ENCODE measurements at regions not wholly inside any gene's neighbourhood (a gene's known extent, or its start where the extent isn't known, plus 50 kb on each side); places are given as distances from the start of the nearest gene placed in this dataset.

GRCh38 chr5:109946610-109947009 lies 256.9 kb downstream of the MAN2A1 start:
- no peak overlapping the region for H3K27ac ChIP-seq

GRCh38 chr5:109947667-109948066 lies 257.9 kb downstream of the MAN2A1 start:
- Histone ChIP-seq H3K4me2 (ENCODE audit: low read length) (no peak overlapping the region), H3K9ac (no peak overlapping the region), H3K9me3 (ENCODE audit: control insufficient read depth, low read length) (no peaks in the 10 kb centered on the region), H3K36me3 (ENCODE audit: control insufficient read depth, insufficient read depth, low read length) (no peaks in the 10 kb centered on the region), H3K4me1 (no peaks in the 10 kb centered on the region), H3K27me3 (ENCODE audit: control insufficient read depth, insufficient read depth, low read length) (no peaks in the 10 kb centered on the region), H3K4me3 (ENCODE audit: low read depth, low read length) (no peak overlapping the region), H3K27ac (no peak overlapping the region), H2AFZ (no peak overlapping the region), H3K79me2 (no peaks in the 10 kb centered on the region)
- TF ChIP-seq CTCF (IDR thresholded peaks at IDR 0.05): no peak

More at GRCh38 chr5:109946610-109947009, 256.9 kb downstream of the MAN2A1 start:
- TF ChIP-seq CTCF (IDR thresholded peaks at IDR 0.05): no peak
- H3K4me1 ChIP-seq: no peaks in the 10 kb centered on the region
- no peaks in the 10 kb centered on the region for H3K79me2 ChIP-seq
- H3K9ac ChIP-seq: no peak overlapping the region
- H3K4me2 ChIP-seq (ENCODE audit: low read length): no peak overlapping the region
- H3K4me3 ChIP-seq (ENCODE audit: low read depth, low read length): no peak overlapping the region
- H3K27me3 ChIP-seq (ENCODE audit: control insufficient read depth, insufficient read depth, low read length): no peaks in the 10 kb centered on the region
- H3K9me3 ChIP-seq (ENCODE audit: control insufficient read depth, low read length): no peaks in the 10 kb centered on the region
- H3K36me3 ChIP-seq (ENCODE audit: control insufficient read depth, insufficient read depth, low read length): no peaks in the 10 kb centered on the region
- no peak overlapping the region for H2AFZ ChIP-seq

- TF ChIP-seq CTCF (IDR thresholded peaks at IDR 0.05): no peak
- Histone ChIP-seq H3K4me2 (ENCODE audit: low read length) (no peak overlapping the region), H3K27me3 (ENCODE audit: control insufficient read depth, insufficient read depth, low read length) (no peaks in the 10 kb centered on the region), H3K27ac (no peak overlapping the region), H3K9me3 (ENCODE audit: control insufficient read depth, low read length) (no peaks in the 10 kb centered on the region), H2AFZ (no peak overlapping the region), H3K36me3 (ENCODE audit: control insufficient read depth, insufficient read depth, low read length) (no peaks in the 10 kb centered on the region), H3K4me3 (ENCODE audit: low read depth, low read length) (no peak overlapping the region), H3K79me2 (no peaks in the 10 kb centered on the region), H3K4me1 (no peaks in the 10 kb centered on the region), H3K9ac (no peak overlapping the region)
Observed at GRCh38 chr5:109950634-109951033, 260.9 kb downstream of the MAN2A1 start.

DNA sequence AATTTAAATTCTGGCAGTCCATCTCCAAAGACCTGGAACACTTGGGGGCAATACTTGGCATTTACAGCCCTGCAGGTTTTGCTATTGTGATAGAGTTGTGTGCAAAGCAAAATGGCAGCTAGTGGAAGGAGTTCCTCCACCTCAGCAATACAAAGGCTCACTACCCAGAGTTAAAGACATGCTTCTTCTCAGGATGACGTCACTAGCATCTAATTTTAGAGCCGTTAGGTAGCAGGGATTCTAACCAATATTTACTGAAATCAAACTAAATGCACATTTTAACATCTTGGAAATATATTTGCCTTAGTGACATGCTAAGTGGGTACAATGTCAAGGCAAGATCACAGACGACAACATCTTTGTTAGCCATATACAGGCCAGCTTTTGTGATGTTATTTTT lies 261.6 kb downstream of the MAN2A1 start:
- Histone ChIP-seq H2AFZ (no peak overlapping the region), H3K79me2 (no peaks in the 10 kb centered on the region), H3K27ac (no peak overlapping the region), H3K36me3 (ENCODE audit: control insufficient read depth, insufficient read depth, low read length) (no peaks in the 10 kb centered on the region), H3K9me3 (ENCODE audit: control insufficient read depth, low read length) (no peaks in the 10 kb centered on the region), H3K4me2 (ENCODE audit: low read length) (no peak overlapping the region), H3K27me3 (ENCODE audit: control insufficient read depth, insufficient read depth, low read length) (no peaks in the 10 kb centered on the region), H3K9ac (no peak overlapping the region), H3K4me3 (ENCODE audit: low read depth, low read length) (no peak overlapping the region), H3K4me1 (no peaks in the 10 kb centered on the region)
- TF ChIP-seq CTCF (IDR thresholded peaks at IDR 0.05): no peak

GRCh38 chr5:109951758-109952157 lies 262.0 kb downstream of the MAN2A1 start:
- Histone ChIP-seq H2AFZ (no peak overlapping the region), H3K27me3 (ENCODE audit: control insufficient read depth, insufficient read depth, low read length) (no peaks in the 10 kb centered on the region), H3K4me3 (ENCODE audit: low read depth, low read length) (no peak overlapping the region), H3K4me2 (ENCODE audit: low read length) (no peak overlapping the region), H3K4me1 (no peaks in the 10 kb centered on the region), H3K9ac (no peak overlapping the region), H3K79me2 (no peaks in the 10 kb centered on the region), H3K27ac (no peak overlapping the region), H3K36me3 (ENCODE audit: control insufficient read depth, insufficient read depth, low read length) (no peaks in the 10 kb centered on the region), H3K9me3 (ENCODE audit: control insufficient read depth, low read length) (no peaks in the 10 kb centered on the region)
- TF ChIP-seq CTCF (IDR thresholded peaks at IDR 0.05): no peak

Data from parathyroid adenoma (tissue), 2 donors.